T-helper 17 cell (primary cell): ENCODE measurements at regions not wholly inside any gene's neighbourhood (a gene's known extent, or its start where the extent isn't known, plus 50 kb on each side); places are given as distances from the start of the nearest gene placed in this dataset.

Experiments used
- ATAC-seq: fragments of 150-1000 bp; cut with Tn5 transposase; 2 replicates; pipeline ENCODE4 v1.10.0; 2021; ENCODE audit warnings: mild to moderate bottlenecking, moderate library complexity
- DNase-seq, 3 donors: peaks; one replicate each; pipeline versions ENCODE4 v3.0.0 to v3.0.0-alpha.2; 2020 to 2021
- H3K9me3 ChIP-seq: one replicate; pipeline ENCODE4 v1.7.0; 2013; ENCODE audit warnings: low read length, mild to moderate bottlenecking; ENCODE audit not compliant: control insufficient read depth, poor library complexity, severe bottlenecking
- H3K27ac Mint-ChIP-seq: one replicate; pipeline ENCODE4 v1.8.0; 2022; ENCODE audit warnings: mild to moderate bottlenecking, moderate library complexity, mixed read lengths
- H3K27me3 Mint-ChIP-seq: one replicate; pipeline ENCODE4 v1.8.0; 2022; ENCODE audit warnings: mixed read lengths
- H3K36me3 Mint-ChIP-seq: one replicate; pipeline ENCODE4 v1.8.0; 2022; ENCODE audit warnings: low read depth, mixed read lengths
- H3K4me1 Mint-ChIP-seq: one replicate; pipeline ENCODE4 v1.8.0; 2022; ENCODE audit warnings: mild to moderate bottlenecking, mixed read lengths
- H3K4me3 Mint-ChIP-seq: one replicate; pipeline ENCODE4 v1.8.0; 2022; ENCODE audit warnings: mild to moderate bottlenecking, moderate library complexity, mixed read lengths

DNA sequence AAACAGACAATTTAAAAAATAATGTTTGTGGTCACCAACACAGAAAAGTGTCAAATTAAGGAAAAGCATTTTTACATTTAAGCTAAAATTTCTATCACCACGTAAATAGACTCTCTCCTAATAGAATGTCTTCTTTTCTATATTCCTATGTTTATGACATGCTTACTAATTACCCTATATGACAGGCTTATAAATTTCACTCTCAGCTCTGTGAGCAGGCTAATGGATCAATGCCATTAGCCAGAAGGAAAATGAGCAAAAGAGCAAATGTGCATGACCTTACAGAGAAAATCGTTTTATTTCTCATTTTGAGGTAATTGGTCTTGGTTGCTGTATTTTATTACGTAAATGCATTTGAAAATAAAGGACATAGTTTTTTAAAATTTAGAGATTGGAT is 209.7 kb downstream of the TMX3 start:
- no peaks in the 10 kb centered on the region for H3K9me3 ChIP-seq
- ATAC-seq: no peak
- no peaks in the 10 kb centered on the region for H3K36me3 Mint-ChIP-seq
- H3K27me3 Mint-ChIP-seq: no peaks in the 10 kb centered on the region
- no peak overlapping the region for H3K4me3 Mint-ChIP-seq
- no peak for DNase-seq
- H3K27ac Mint-ChIP-seq: no peak overlapping the region
- H3K4me1 Mint-ChIP-seq: no peaks in the 10 kb centered on the region

DNA sequence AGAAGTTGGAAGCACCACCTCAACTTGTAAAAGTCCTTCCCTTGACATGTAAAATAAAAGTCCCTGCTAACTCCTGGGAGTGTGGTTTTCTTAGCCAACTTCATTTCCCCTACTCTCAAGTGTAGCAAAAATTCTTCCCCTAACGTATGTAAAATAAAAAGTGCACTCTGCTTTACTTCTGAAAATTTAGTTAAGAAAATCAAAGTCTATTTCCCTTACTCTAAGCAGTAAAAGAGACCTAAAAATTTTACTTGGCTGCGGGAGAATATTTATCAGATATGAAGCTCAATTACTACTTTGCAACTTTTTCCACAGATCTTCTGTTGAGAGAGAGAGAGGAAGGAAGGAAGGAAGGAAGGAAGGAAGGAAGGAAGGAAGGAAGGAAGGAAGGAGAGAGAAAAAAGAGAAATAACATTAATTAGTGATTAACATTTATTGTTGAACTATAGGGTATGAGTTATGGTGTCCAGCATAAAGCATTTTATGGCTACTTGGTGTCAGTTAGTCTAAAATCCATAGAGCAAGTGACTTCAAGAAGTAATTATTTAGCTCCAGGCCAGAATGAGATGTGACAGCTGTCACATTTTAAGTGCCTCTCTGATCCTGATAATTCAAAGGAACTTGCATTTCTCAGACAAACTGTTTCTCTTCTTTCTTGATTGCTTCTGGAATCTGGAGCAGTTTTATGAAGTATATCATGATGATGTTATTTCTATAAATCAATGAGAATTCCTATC is 210.3 kb downstream of the TMX3 start:
- ATAC-seq (no peak), DNase-seq (no peak)
- H3K27me3 Mint-ChIP-seq: no peaks in the 10 kb centered on the region
- H3K36me3 Mint-ChIP-seq: no peaks in the 10 kb centered on the region
- H3K27ac Mint-ChIP-seq: no peak overlapping the region
- H3K4me1 Mint-ChIP-seq: no peaks in the 10 kb centered on the region
- no peaks in the 10 kb centered on the region for H3K9me3 ChIP-seq
- no peak overlapping the region for H3K4me3 Mint-ChIP-seq

DNA sequence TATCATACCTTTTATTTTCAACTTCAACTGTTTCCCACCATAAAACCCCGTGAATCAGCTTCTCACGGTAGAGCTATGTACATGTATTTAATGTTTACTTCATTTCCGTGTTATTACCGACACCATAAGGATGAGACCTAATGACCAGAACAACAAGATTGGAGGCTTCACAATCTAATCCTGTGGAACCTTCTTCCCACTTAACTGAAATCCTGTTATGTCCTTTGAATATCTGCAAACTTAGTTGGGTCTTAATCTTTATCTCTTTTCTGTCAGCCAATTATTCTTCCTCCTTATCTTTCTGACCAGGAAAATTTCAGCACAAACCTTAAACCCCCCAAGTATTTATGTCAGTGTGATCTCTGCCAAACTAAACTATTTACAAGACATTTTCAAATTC is 214.4 kb downstream of the TMX3 start:
- no peaks in the 10 kb centered on the region for H3K27me3 Mint-ChIP-seq
- no peaks in the 10 kb centered on the region for H3K36me3 Mint-ChIP-seq
- ATAC-seq (no peak), DNase-seq (no peak)
- peaks cover 2% of the 10 kb centered on the region for H3K4me1 Mint-ChIP-seq
- no peak overlapping the region for H3K4me3 Mint-ChIP-seq
- no peaks in the 10 kb centered on the region for H3K9me3 ChIP-seq
- H3K27ac Mint-ChIP-seq: no peak overlapping the region

DNA sequence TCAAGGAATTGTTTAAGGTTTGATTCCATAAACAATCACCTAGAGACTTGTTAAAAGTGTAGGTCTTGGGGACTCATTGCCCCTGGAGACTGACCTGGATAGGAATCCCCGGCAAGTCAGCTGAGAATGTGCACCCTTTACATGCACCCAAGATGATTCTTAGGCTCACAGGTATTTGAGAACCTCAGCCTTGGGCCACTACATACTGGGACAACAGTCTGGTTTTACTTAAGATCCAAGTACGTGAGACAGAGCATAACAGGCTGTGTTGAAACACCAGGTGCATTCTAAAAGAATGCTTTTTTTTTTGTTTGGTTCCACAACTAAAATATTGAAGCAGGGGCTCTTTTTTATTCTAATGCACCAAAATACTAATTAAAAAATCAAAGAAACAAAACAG is 215.8 kb downstream of the TMX3 start:
- Mint-ChIP-seq H3K4me1 (peaks cover 2% of the 10 kb centered on the region), H3K4me3 (no peak overlapping the region), H3K27ac (no peak overlapping the region), H3K27me3 (no peaks in the 10 kb centered on the region), H3K36me3 (no peaks in the 10 kb centered on the region)
- ATAC-seq (no peak), DNase-seq (no peak)
- no peaks in the 10 kb centered on the region for H3K9me3 ChIP-seq

DNA sequence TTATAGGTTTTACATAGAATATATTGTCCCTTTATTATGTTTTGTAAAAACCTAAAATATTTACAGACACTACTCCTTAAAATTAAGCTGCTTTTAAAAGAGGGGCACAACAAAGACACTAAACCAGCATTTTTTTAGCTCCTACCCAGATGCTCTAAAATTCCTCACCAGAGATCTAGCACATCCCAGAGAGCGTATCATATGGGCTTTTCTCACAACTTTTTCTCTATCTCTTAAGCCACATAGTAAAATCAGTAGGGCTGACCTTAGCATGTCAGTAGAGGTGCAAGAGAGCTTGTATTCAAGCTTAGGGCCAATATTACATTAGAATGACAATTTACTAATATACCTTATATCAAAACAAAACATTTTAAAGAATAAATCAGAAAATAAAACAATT is 216.3 kb downstream of the TMX3 start:
- H3K9me3 ChIP-seq: no peaks in the 10 kb centered on the region
- Mint-ChIP-seq H3K27me3 (no peaks in the 10 kb centered on the region), H3K4me1 (peaks cover 2% of the 10 kb centered on the region), H3K4me3 (no peak overlapping the region), H3K27ac (no peak overlapping the region), H3K36me3 (no peaks in the 10 kb centered on the region)
- no peak for ATAC-seq
- no peak for DNase-seq

DNA sequence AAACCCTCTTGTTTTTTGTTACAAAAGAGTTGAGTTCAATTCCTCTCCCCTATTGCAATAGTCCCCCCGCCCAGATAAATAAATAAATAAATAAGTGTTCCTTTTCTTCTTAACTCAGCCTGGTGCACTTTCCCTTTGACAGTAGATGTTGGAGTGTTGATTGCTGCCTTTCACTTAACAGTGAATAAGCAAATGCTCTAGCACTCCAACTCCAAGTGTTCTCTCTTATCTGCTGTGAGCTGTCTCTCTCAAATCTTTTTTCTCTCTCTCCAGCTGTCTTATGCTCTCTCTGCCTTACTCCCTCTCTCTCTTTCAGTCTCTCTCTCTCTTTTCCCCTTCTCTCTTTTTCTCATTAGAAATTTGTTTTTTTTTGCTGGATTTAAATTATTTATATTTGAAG is 216.7 kb downstream of the TMX3 start:
- ATAC-seq (no peak), DNase-seq (no peak)
- H3K9me3 ChIP-seq: no peaks in the 10 kb centered on the region
- Mint-ChIP-seq H3K4me1 (peaks cover 2% of the 10 kb centered on the region), H3K27ac (no peak overlapping the region), H3K4me3 (no peak overlapping the region), H3K36me3 (no peaks in the 10 kb centered on the region), H3K27me3 (no peaks in the 10 kb centered on the region)

DNA sequence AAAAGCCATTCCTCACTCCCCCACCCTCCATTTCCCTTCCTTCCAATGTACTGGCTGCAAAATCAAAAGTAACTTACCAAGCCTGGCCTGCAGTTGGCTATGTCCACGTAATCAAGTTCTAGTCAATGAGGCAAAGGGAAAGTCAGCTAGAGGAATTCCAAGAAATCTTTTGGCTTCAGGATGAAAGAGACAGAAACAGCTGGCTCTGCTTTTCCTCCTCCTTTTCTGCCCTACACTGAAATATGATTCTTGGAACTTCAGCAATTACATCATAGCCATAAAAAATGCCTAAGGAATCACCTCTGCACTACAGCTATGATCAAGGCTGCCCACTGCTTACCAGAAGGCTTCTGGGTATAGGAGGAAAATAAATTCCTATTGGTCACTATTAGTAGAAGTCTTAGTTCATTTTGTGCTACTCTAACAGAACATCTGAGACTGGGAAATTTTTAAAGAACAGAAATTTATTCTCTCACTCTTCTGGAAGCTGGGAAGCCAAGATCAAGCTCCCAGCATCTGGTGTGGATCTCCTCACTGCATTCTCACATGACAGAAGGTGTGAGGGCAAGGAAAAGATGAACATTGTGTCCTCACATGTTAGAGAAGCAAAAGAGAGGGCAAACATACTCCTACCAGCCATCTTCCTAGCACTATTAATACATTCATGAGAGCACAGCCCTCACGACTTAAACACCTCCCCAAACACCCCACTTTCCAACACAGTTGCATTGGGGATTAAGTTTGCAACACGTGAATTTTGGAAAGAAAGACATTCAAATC is 219.9 kb downstream of the TMX3 start:
- H3K36me3 Mint-ChIP-seq: no peaks in the 10 kb centered on the region
- no peaks in the 10 kb centered on the region for H3K9me3 ChIP-seq

DNA sequence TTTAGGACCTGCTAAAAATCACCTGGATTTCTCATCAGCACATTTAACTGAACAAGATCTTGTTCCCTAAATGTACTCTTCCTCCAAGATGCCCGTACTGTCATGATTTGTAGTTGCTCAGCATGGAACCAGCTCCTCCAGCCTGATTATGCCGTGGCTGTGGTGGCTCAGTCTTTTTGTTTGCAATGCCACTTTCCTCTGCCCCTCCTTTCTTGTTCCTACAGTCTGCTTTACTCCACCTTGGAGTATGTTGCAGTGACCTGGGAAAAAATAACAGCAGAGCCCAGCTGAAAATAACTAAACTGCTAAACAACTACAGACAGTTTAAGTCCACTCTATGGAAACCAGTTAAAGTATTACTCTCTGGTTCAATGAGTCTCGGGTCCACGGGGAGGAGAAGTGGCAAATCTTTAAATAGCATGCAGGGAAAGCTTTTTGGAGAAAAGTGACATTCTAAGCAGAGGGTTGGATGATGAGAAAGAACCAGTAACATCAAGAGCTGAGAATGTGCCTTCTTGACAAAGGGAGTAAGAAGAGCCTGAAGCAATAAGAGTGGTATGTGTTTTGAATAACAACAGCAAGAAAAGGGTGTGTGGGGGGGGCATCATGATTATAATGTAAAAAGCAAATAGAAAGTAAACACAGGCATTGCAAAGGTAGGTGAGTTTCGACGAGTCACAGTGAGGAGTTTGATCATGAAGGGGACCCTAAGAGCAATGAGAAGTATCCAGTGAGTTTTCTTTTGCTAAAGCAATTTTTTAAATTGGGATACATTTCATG is 225.7 kb downstream of the TMX3 start:
- H3K4me1 Mint-ChIP-seq: peaks cover 3% of the 10 kb centered on the region
- DNase-seq (no peak), ATAC-seq (no peak)
- peak overlapping the region; percentile 55 for H3K4me3 Mint-ChIP-seq
- no peaks in the 10 kb centered on the region for H3K9me3 ChIP-seq
- H3K27me3 Mint-ChIP-seq: no peaks in the 10 kb centered on the region
- H3K27ac Mint-ChIP-seq: no peak overlapping the region
- no peaks in the 10 kb centered on the region for H3K36me3 Mint-ChIP-seq

More for the DNA sequence above, 219.9 kb downstream of the TMX3 start:
- H3K27me3 Mint-ChIP-seq: no peaks in the 10 kb centered on the region
- no peak overlapping the region for H3K4me3 Mint-ChIP-seq
- H3K27ac Mint-ChIP-seq: no peak overlapping the region
- ATAC-seq: no peak
- peaks cover 2% of the 10 kb centered on the region for H3K4me1 Mint-ChIP-seq
- DNase-seq: no peak

DNA sequence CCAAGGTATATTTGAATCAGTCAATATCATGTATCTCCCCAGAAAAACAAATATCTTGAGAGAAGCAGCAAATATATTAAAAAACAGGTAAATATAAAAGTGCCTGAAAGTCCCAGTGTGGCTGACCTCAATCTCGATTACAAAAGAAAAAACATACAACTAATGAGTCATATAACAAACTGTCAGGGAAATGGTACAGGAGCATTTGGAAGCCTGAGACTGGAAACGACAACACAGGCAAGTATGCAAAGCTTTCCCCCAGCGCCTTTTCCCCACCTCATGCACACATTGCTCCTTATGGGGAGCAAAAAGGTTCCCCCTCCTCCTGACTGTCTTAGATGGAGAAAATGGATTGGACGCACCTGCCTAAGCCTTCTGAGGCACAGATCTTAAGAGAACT is 230.7 kb downstream of the TMX3 start:
- no peaks in the 10 kb centered on the region for H3K36me3 Mint-ChIP-seq
- no peak overlapping the region for H3K27ac Mint-ChIP-seq
- ATAC-seq (no peak), DNase-seq (no peak)
- H3K9me3 ChIP-seq: no peaks in the 10 kb centered on the region
- H3K27me3 Mint-ChIP-seq: peaks cover 2% of the 10 kb centered on the region
- H3K4me3 Mint-ChIP-seq: no peak overlapping the region
- H3K4me1 Mint-ChIP-seq: peaks cover 2% of the 10 kb centered on the region

DNA sequence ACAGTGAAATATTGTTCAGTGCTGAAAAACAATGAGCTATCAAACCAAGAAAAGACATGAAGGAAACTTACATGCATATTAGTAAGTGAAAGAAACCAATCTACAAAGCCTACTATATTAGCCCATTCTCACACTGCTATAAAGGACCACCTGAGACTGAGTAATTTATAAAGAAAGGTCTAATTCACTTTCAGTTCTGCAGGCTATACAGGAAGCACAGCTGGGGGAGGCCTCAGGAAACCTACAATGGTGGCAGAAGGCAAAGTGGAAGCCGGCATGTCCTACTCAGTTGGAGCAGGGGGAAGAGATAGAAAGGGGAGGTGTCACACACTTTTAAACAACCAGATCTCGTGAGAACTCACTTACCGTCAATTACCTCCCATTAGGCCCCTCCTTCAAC is 232.1 kb downstream of the TMX3 start:
- peaks cover 6% of the 10 kb centered on the region for H3K27me3 Mint-ChIP-seq
- no peaks in the 10 kb centered on the region for H3K9me3 ChIP-seq
- H3K4me3 Mint-ChIP-seq: no peak overlapping the region
- H3K4me1 Mint-ChIP-seq: no peaks in the 10 kb centered on the region
- DNase-seq: no peak
- ATAC-seq: no peak
- H3K36me3 Mint-ChIP-seq: no peaks in the 10 kb centered on the region
- H3K27ac Mint-ChIP-seq: no peak overlapping the region

DNA sequence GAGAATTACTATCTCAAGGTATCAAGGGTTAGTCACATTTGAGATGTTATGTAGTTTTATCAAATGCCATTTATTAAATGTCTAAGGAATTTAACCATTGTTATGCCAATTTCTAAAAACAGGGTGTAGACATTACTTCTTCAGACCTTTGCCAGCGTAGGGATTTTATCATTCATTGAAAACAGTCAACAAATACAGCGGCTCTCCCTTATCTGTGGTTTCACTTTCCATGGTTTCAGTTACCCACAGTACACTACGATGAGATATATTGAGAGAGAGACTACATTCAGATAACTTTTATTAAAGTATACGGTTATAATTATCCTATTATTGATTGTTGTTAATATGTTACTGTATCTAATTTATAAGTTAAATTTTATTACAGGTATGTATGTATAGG is 234.7 kb downstream of the TMX3 start:
- ATAC-seq (no peak), DNase-seq (no peak)
- Mint-ChIP-seq H3K27me3 (peaks cover 6% of the 10 kb centered on the region), H3K4me3 (no peak overlapping the region), H3K27ac (no peak overlapping the region), H3K36me3 (no peaks in the 10 kb centered on the region), H3K4me1 (no peaks in the 10 kb centered on the region)
- H3K9me3 ChIP-seq: no peaks in the 10 kb centered on the region

DNA sequence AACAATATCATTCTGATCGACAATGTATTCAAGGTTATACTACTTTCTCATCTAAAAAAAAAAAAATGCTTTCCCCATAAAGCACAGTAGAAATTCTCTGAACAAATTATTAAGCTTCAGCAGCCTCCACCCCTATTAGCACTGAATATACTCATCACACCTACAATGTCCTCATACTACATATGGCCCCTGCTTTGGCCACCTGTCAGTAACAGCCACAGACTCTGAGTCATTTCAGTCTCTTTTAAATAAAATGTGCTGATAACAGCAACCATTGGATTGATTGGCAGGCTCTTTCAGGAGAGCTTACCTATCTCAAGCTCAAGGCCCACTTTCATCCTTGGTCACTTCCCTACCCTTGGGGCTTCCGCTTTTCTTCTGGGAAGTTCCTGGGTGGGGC is 236.7 kb downstream of the TMX3 start:
- ATAC-seq: no peak
- Mint-ChIP-seq H3K36me3 (no peaks in the 10 kb centered on the region), H3K27me3 (peaks cover 6% of the 10 kb centered on the region), H3K4me1 (no peaks in the 10 kb centered on the region), H3K27ac (no peak overlapping the region), H3K4me3 (no peak overlapping the region)
- no peaks in the 10 kb centered on the region for H3K9me3 ChIP-seq
- no peak for DNase-seq

DNA sequence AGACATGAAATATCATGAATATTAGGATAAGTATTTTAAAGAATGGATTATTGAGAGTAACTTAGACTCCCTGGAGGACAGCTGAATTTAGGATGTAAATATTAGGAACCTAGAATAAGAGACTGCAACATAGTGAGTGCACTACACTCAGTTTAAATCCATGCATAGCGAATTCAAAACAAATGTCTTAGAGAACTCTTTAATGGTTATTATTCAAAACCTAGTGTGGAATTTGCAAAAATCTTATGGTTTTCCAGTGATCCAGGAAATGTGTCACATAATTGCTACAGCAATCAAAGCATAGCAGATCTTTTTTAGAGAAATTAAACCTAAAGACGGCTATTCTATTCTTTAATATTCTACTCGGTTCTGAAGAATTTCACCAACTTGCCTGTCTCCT is 239.0 kb downstream of the TMX3 start:
- no peak for DNase-seq
- ATAC-seq: no peak
- no peaks in the 10 kb centered on the region for H3K9me3 ChIP-seq
- Mint-ChIP-seq H3K27me3 (peaks cover 6% of the 10 kb centered on the region), H3K27ac (no peak overlapping the region), H3K4me3 (no peak overlapping the region), H3K4me1 (no peaks in the 10 kb centered on the region), H3K36me3 (no peaks in the 10 kb centered on the region)
